ENCODE measurements at regions not wholly inside any gene's neighbourhood (a gene's known extent, or its start where the extent isn't known, plus 50 kb on each side); places are given as distances from the start of the nearest gene placed in this dataset.

DNA sequence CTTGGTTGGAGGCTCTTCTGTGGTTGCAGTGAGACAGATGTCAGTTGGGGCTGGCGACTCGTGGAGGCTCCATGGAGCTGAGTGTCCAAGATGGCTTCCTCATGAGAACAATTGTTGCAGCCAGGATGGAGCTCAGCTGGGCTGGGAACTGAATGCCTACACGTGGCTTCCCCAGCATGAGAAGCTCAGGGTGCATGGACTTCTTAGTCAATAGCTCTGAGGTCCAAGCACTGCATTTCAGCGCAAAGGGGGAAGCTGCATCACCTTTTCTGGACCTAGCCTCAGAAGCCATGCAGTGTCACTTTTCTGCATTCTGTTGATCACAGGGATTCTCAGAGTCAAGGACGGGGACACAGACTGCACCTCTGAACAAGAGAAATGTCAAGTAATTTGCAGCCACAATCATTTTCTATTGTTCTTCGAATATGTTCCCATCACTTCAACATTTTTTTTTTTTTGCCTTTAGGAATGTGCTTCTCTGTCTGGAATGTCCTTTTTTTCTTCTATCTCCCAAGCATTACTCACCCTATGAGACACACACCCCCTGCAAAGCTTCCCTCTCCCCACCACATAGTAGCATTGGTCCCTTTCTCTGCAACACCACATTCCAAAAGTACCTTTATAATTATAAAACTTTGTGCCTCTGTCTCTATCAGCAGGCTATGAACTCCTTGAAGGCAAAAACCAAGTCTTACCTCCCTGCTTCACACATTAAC lies 57.5 kb upstream of the STK32A start:
- no peak for TF ChIP-seq ESRRG (CRISPR knock-in tag; IDR thresholded peaks at IDR 0.05)
- no peak for TF ChIP-seq ARNTL (CRISPR knock-in tag; IDR thresholded peaks at IDR 0.05; ENCODE audit: borderline replicate concordance, low read depth)
- no peak for TF ChIP-seq PATZ1 (CRISPR knock-in tag; IDR thresholded peaks at IDR 0.05; ENCODE audit: borderline replicate concordance)
- TF ChIP-seq TCF4 (CRISPR knock-in tag; IDR thresholded peaks at IDR 0.05; ENCODE audit: borderline replicate concordance) = no peak
- no peak for TF ChIP-seq PPARA (CRISPR knock-in tag; IDR thresholded peaks at IDR 0.05; ENCODE audit: borderline replicate concordance)
- no peak for TF ChIP-seq TOX (CRISPR knock-in tag; IDR thresholded peaks at IDR 0.05; ENCODE audit: borderline replicate concordance)
- TF ChIP-seq ZNF70 (CRISPR knock-in tag; IDR thresholded peaks at IDR 0.05) = no peak
- TF ChIP-seq, protein P1, sequence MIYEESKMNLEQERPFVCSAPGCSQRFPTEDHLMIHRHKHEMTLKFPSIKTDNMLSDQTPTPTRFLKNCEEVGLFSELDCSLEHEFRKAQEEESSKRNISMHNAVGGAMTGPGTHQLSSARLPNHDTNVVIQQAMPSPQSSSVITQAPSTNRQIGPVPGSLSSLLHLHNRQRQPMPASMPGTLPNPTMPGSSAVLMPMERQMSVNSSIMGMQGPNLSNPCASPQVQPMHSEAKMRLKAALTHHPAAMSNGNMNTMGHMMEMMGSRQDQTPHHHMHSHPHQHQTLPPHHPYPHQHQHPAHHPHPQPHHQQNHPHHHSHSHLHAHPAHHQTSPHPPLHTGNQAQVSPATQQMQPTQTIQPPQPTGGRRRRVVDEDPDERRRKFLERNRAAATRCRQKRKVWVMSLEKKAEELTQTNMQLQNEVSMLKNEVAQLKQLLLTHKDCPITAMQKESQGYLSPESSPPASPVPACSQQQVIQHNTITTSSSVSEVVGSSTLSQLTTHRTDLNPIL (CRISPR knock-in tag; IDR thresholded peaks at IDR 0.05; ENCODE audit: low read depth) = no peak
- no peak for TF ChIP-seq ISL1 (CRISPR knock-in tag; IDR thresholded peaks at IDR 0.05)
- no peak for TF ChIP-seq SNAI2 (CRISPR knock-in tag; IDR thresholded peaks at IDR 0.05)
- no peak for TF ChIP-seq CSDC2 (CRISPR knock-in tag; IDR thresholded peaks at IDR 0.05)
- TF ChIP-seq CSRNP3 (CRISPR knock-in tag; IDR thresholded peaks at IDR 0.05) = no peak
- no peak for TF ChIP-seq GLIS3 (CRISPR knock-in tag; IDR thresholded peaks at IDR 0.05)
- ATAC-seq = peak; percentile 82; the same call in 2 of the 3 replicates

DNA sequence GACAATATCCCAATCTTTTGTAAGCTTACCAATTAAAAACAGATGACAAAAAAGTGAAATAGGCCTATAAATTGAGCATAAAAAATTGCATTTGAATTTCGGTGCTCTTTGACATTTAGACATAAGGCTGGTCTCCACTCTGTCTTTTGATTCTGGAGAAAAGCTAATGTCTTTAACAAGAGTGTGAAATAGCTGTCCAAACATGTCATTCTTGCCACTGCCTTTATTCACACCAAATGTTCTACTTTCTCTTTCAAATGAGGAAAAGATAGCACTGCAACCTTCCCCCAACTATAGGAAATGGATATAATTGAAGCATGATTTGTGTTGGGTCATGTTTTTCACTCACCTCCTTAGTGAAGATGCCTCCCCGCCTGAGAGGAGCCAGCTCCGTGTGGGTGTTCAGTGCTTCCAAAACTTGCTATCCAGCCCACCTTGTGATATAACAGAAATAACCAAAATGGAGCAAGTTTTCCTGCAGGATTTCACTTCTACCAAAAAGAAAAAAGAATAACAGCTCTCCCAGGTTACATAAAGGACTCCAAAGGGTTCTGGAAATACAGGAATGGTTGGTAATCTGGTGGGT lies 55.2 kb upstream of the STK32A start:
- no peak for TF ChIP-seq TOX (CRISPR knock-in tag; IDR thresholded peaks at IDR 0.05; ENCODE audit: borderline replicate concordance)
- no peak for TF ChIP-seq ISL1 (CRISPR knock-in tag; IDR thresholded peaks at IDR 0.05)
- no peak for TF ChIP-seq POU6F1 (CRISPR knock-in tag; IDR thresholded peaks at IDR 0.05; ENCODE audit: borderline replicate concordance, low read depth)
- no peak for TF ChIP-seq BACH2 (CRISPR knock-in tag; IDR thresholded peaks at IDR 0.05; ENCODE audit: borderline replicate concordance)
- no peak for TF ChIP-seq ESRRG (CRISPR knock-in tag; IDR thresholded peaks at IDR 0.05)
- TF ChIP-seq ZC3H10 (CRISPR knock-in tag; IDR thresholded peaks at IDR 0.05) = no peak
- no peak for TF ChIP-seq PATZ1 (CRISPR knock-in tag; IDR thresholded peaks at IDR 0.05; ENCODE audit: borderline replicate concordance)
- no peak for TF ChIP-seq ARNTL (CRISPR knock-in tag; IDR thresholded peaks at IDR 0.05; ENCODE audit: borderline replicate concordance, low read depth)
- no peak for TF ChIP-seq OSR1 (CRISPR knock-in tag; IDR thresholded peaks at IDR 0.05)
- TF ChIP-seq CSRNP3 (CRISPR knock-in tag; IDR thresholded peaks at IDR 0.05) = no peak
- no peak for TF ChIP-seq ZNF8 (CRISPR knock-in tag; IDR thresholded peaks at IDR 0.05)
- TF ChIP-seq, protein P1 (CRISPR knock-in tag; IDR thresholded peaks at IDR 0.05; ENCODE audit: low read depth) = no peak
- no peak for TF ChIP-seq GLIS3 (CRISPR knock-in tag; IDR thresholded peaks at IDR 0.05)
- TF ChIP-seq ZFP30 (CRISPR knock-in tag; IDR thresholded peaks at IDR 0.05) = no peak
- TF ChIP-seq SNAI2 (CRISPR knock-in tag; IDR thresholded peaks at IDR 0.05) = no peak
- no peak for TF ChIP-seq TCF4 (CRISPR knock-in tag; IDR thresholded peaks at IDR 0.05; ENCODE audit: borderline replicate concordance)
- TF ChIP-seq ZFP3 (CRISPR knock-in tag; IDR thresholded peaks at IDR 0.05) = no peak
- no peak for TF ChIP-seq PPARA (CRISPR knock-in tag; IDR thresholded peaks at IDR 0.05; ENCODE audit: borderline replicate concordance)
- TF ChIP-seq CSDC2 (CRISPR knock-in tag; IDR thresholded peaks at IDR 0.05) = no peak
- no peak for ATAC-seq

All from SK-N-SH treated with all-trans-retinoic acid at 6 μM for 48 hours (cell line).